ENCODE measurements at regions not wholly inside any gene's neighbourhood (a gene's known extent, or its start where the extent isn't known, plus 50 kb on each side); places are given as distances from the start of the nearest gene placed in this dataset.

DNA sequence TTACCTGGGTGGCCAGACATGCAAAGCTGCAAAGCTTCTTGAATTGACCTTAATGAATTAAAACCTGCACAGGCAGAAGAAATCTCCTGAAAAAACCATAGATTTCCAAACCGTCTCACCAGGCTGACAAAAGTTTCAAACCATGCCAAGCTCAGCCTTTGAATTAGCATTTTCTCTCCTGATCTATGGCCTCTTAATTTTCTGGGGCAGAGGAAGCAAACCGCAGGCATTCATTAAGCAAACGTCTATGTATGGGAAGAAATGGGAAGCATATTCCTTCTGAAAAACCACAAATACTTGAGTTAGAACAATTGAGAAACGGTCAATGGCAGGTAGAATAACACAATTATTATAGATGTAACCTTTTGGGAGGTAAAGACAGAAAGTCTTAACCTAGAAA lies 500.2 kb upstream of the NR2F2 start:
- DNase-seq (ENCODE audit: insufficient read length, low spot score) (no peak), FAIRE-seq (no peak)
- no peak for TF ChIP-seq POLR2A (IDR thresholded peaks at IDR 0.05; ENCODE audit: low read depth, low read length)

DNA sequence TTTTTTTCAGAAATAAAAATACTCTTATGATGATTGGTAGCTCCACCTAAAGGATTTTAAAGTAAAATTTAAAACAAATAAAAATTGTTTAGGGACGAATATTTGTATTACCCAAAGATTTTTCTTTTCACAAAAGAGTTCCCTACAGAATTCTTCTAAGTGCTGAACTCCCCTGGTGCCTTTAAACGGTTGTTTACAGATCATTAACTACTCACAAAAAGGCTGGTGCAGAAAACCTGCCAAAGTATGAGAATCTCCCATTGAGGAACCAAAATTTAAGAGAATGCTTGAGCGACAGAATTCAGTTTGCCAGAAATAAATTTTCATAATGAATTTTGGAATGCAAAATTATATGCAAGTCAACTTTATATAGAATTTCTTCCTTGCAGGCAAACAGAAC lies 497.8 kb upstream of the NR2F2 start:
- DNase-seq (ENCODE audit: insufficient read length, low spot score), result no peak
- no peak for FAIRE-seq
- no peak for TF ChIP-seq POLR2A (IDR thresholded peaks at IDR 0.05; ENCODE audit: low read depth, low read length)

DNA sequence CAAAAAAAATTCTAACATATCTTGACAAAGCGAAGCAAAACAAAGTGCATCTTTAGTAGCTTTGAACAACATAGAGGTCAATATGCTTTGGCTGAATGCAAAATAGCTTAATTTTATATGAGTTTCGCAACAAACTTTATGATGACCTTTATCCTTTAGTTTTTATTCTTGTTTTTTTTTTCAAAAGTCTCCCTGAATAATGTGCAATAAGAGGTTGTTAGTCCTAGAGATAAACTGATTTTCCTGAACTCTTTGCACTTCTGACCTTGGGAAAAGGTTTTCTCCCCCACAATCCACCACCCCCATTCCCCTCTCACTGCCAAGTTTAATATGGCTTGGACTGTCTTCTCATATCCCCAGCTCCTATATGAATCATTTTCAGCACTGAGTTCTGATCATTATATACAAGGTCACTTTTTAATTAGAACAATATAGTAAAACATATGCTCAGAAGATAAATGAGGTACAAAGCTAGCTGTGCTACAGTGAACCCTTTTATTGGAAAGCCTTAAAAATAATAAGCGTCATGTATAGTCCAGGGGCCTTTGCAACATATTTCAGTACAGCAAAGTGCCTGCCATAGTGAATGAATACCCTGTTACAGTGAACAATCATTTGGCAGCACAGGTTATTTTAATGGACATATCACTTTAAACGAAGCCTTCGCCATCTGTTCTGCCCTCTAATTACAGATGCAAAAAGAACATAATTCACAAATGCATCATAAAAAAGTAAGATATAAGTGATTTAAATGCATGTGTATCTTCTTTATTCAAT lies 496.3 kb upstream of the NR2F2 start:
- DNase-seq (ENCODE audit: insufficient read length, low spot score), result no peak
- no peak for TF ChIP-seq POLR2A (IDR thresholded peaks at IDR 0.05; ENCODE audit: low read depth, low read length)
- no peak for FAIRE-seq

DNA sequence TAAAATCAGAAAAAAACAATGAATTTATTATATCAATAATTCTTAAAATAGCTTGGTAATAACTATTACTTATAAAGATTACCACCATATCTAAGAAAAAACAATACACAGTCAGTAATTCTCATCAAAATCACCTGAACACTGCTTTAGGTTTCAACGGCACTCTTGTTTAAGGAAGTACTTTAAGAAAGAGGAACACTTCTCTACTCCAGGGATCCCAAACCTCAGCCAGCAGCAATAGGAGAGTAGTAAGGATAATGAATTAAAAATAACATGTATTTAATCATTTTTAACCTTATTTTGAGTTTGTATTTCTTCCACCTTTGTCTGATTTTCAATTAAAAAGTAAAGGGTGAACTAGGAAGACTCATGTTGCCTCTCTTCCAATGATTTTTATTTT lies 494.0 kb upstream of the NR2F2 start:
- no peak for FAIRE-seq
- TF ChIP-seq POLR2A (IDR thresholded peaks at IDR 0.05; ENCODE audit: low read depth, low read length), result no peak

DNA sequence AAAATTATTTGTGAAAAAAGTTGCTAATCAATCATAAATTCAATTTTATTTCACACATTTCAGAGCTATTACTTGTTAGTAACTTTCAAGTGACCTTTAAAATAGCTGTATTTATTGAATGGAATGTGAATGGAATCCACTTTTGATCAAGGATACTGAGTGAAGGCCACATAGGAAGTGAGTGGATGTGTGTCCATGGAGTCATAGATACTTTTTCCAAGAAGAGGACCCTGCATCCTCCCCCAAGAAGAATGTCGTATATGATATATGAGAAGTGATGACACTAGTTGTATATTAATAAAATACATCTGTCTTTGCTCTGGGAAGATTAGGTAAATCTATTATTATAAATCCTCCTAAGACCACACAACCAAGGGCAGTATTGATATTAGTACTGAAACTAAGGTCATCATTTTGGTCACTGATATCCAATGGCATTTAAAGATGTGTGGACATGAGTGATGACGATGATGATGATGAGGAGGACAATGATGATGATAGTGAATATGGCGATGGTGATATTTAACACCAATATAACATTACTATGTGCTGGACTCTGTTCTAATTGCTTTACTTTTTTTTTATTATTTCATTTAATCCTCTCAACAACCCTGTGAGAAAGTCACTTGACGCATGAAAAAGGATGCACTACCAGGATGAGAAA lies 493.0 kb upstream of the NR2F2 start:
- no peak for DNase-seq (ENCODE audit: insufficient read length, low spot score)
- no peak for TF ChIP-seq POLR2A (IDR thresholded peaks at IDR 0.05; ENCODE audit: low read depth, low read length)
- FAIRE-seq, result no peak

More for the DNA sequence above, 494.0 kb upstream of the NR2F2 start:
- DNase-seq (ENCODE audit: insufficient read length, low spot score), result no peak

DNA sequence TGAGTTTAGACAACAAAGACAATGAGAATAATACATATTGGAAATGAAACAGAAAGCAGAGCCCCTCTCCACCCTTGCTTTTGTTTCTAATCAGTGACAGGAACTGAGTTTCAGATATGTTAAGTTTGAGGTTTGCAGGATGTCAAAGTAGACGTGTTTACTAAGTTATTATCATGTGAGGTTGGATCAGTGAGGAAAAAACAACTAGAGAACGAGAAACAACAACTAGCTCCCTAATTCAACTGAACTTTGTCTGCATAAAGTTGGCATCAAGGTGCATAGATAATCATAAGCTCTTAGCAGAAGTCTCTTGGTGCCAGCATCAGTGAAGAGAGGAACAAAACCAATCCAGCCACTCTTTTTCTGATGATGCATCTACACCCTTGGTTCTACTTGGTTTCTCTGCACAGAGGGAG lies 491.1 kb upstream of the NR2F2 start:
- no peak for DNase-seq (ENCODE audit: insufficient read length, low spot score)
- no peak for TF ChIP-seq POLR2A (IDR thresholded peaks at IDR 0.05; ENCODE audit: low read depth, low read length)
- FAIRE-seq, result no peak

DNA sequence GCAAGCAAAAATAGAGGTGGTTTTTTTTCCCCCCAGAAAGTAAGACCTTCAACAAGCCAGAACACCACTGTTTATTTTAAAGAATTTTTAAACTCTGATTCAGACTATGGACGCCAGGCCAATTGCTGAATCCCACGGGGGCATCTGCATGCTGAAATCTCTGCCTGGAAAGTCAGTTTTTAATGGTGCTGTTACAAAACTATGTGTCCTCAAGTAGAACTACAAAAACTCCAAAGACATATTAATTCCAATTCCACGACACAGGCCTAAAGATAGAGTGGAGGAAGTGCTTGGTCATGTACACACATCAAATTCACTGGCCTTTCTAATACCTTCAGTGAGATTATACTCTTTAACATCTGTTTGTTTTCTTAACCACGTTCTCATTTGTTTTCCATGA lies 490.5 kb upstream of the NR2F2 start:
- DNase-seq (ENCODE audit: insufficient read length, low spot score) (no peak), FAIRE-seq (no peak)
- no peak for TF ChIP-seq POLR2A (IDR thresholded peaks at IDR 0.05; ENCODE audit: low read depth, low read length)

DNA sequence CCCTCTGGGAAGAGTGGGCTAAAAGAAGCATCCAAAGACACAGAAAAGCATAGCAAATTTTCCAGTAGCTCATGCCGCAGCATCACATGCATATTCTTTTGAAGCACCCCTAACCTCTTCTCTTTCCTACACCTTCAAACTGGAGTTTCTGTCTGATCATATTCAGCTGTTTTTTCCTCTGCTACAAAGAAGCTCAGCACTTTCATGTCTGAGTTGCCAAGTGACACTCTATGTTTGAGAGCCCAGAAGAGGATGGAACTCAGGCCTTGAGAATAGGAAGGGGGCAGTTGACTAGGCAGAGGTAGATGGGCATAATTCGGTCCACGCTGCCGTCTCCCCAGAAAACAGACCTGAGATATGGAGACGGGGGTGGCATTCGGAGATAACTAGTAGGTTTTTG lies 489.6 kb upstream of the NR2F2 start:
- no peak for FAIRE-seq

DNA sequence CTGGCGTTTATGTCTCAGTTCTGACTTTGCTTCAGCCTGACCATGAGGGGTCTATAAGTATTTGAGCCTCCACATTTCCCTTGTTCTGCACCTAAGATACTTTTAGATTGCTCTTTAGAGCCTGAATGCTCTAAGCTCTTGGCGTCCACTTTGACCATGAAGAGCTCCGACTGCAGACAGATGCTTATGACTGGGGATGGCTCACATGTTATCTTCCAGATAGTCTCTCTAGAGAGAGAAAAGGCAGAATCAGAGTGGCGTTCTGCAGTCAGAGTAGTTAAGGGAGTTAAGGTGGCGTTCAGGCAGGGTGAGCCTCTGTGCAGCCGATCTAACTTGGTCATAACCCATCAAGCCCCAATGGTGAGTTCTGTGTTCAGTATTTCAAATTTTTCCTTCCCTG lies 487.9 kb upstream of the NR2F2 start:
- FAIRE-seq, result no peak
- TF ChIP-seq POLR2A (IDR thresholded peaks at IDR 0.05; ENCODE audit: low read depth, low read length), result no peak
- no peak for DNase-seq (ENCODE audit: insufficient read length, low spot score)

More for the DNA sequence above, 489.6 kb upstream of the NR2F2 start:
- no peak for TF ChIP-seq POLR2A (IDR thresholded peaks at IDR 0.05; ENCODE audit: low read depth, low read length)
- DNase-seq (ENCODE audit: insufficient read length, low spot score), result no peak

DNA sequence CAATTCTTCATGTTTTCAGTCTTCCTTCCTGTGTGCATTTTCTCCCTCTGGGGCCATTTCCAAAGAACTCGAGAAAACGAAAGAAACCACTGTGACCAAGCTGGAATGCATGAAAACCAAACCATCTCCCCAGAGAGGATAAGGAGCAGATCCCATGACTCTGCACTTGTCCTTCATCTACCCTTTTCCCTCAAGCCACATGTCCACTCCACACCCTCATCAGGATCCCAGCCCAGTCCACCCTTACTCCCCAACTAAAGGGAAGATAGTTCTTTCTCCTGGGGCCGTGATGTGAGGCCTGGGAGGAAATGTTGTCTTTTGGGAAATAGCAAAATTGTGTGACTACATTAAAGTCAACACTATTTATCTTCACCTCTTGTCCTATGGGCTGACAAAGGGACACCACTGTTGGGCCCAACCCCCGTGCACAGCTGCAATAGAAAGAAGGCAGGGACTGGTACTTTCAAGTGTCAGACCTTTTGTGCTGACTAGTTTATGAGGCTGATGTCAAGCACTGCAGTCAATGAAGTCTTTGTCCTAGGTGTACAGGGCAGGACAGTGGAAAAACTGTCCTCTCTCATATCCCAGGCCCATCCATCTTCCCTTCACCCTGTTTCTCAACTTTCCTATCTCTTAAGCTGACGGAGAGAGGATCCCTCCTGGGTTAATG lies 487.1 kb upstream of the NR2F2 start:
- FAIRE-seq (no peak), DNase-seq (ENCODE audit: insufficient read length, low spot score) (no peak)
- no peak for TF ChIP-seq POLR2A (IDR thresholded peaks at IDR 0.05; ENCODE audit: low read depth, low read length)

DNA sequence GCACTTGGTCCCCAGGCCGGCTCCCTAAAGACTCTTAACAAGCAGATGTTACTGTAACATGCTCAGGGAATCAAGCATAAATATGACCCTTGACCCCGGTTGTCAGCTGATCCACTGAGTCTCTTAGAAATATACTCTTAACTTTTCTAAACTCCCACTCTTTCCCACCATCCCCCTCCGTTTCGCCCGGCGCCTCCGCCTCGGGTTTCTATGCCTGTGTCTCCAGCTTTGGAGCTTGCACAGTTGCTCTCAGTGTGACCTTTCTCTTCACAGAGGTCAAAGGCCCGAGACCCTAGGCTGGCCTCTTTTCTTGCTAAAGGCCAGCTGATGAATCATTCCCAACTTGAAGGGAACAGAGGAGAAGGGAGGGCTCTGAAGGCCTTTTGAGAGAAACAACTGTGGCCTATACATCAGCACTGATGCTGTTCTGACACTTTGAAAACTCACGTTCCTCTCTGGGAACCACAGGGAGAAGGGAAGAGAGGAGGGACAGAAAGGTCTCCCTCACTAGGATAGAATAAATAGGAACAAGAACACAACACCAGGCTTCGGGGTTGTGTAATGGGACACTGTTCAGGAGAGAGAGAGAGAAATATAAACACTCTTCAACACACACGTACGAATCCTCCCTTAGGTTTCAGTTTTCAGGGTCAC lies 484.5 kb upstream of the NR2F2 start:
- no peak for DNase-seq (ENCODE audit: insufficient read length, low spot score)
- FAIRE-seq, result no peak
- no peak for TF ChIP-seq POLR2A (IDR thresholded peaks at IDR 0.05; ENCODE audit: low read depth, low read length)

DNA sequence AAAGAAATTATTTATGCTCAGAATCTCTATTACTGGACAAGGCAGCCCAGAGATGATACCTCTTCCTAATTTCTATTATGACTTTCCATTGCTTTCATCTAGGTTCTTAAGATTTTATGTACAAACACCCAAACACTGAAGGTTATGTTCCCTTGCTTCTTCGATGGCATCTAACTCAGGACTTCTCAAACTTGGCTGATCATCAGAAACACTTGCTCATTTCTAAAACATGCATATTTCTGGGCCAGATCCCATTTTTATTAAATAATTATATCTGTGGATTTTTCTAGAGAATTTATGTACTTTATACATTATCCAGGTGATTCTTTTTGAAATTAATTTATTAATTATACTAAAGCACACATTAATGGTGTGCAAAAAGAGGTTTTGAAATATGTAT lies 482.4 kb upstream of the NR2F2 start:
- DNase-seq (ENCODE audit: insufficient read length, low spot score), result no peak
- FAIRE-seq, result no peak
- TF ChIP-seq POLR2A (IDR thresholded peaks at IDR 0.05; ENCODE audit: low read depth, low read length), result no peak

DNA sequence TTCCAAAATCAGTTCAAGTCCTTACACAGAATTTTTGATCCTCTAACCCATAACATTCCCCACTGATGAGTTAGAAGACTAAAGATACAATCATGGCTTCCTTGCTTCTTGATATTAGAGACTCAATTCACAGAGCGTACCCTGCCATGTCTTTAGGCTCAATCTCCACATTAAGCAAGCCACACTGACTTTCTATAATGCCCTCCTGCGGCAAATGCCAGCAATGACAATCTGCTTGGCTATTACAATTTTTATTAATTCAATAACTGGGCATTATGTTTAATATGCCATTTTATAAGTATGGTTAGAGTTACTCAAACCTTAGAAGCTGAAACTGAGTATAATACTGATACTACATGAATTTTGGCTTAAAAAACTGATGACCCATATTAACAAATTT lies 479.7 kb upstream of the NR2F2 start:
- no peak for DNase-seq (ENCODE audit: insufficient read length, low spot score)
- FAIRE-seq, result no peak
- no peak for TF ChIP-seq POLR2A (IDR thresholded peaks at IDR 0.05; ENCODE audit: low read depth, low read length)

DNA sequence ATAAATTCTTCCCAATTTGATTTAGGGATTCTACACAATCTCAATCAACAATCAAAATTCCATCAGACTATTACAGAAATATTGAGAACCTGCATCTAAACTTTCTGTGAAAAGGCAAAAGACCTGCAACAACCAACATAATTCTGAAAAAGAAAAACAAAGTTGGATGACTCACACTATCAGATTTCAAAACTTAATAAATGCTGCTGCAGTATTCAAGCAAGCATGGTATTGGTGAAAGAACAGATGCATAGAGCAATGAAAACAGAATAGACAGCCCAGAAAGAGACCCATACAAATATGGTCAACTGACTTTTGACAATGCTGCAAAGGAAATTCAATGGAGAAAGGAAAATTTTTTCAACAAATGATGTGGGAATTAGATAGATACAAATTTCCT lies 477.1 kb upstream of the NR2F2 start:
- no peak for TF ChIP-seq POLR2A (IDR thresholded peaks at IDR 0.05; ENCODE audit: low read depth, low read length)
- FAIRE-seq (no peak), DNase-seq (ENCODE audit: insufficient read length, low spot score) (no peak)
